Hepatic stellate cell (primary cell): ENCODE measurements at regions not wholly inside any gene's neighbourhood (a gene's known extent, or its start where the extent isn't known, plus 50 kb on each side); places are given as distances from the start of the nearest gene placed in this dataset.
A peak's percentile ranks its signal among the peaks of the same experiment; 100 is the strongest.
"Not testable (repeated sequence)": the region's sequence is repeated elsewhere in the genome, so short reads cannot be mapped to it uniquely, and the experiment has no call there.

Experiments used
- DNase-seq: peaks from one replicate; pipeline ENCODE4 v3.0.0; 2011; ENCODE audit warnings: low spot score

DNA sequence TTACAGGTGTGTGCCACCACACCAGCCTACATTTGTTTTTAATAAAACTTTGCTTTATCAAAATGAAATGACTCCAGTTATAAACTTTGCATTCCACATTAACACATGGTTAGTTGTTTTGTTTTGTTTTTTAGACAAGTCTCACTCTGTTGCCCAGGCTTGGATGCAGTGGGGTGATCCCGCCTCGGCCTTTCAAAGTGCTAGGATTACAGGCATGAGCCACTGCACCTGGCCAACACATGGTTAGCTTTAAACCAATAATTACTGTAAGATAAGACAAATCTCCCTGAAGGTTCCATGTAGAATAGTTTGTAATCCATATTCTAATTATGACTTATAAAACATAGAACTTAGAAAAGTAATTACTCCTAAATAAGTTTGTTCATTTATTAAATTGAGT is 89.8 kb upstream of the MED13 start:
- no peak for DNase-seq

DNA sequence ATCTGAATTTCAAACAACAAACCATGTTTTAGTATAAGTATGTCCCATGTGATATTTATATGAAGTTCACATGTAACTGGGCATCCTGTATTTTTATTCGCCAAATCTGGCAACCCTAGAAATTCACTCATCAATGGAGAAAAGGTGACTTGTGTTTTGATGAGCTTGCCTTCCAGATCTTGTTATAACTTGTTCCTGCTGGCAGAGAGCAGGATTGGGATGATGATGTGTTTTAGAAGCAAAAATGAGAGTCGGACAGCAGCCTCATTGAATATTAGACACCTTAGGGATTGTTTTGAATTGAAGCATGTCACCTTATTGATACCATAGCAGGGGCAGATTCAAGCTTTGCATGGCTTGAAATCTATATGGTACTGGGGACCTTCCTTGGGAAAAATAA is 85.4 kb upstream of the MED13 start:
- no peak for DNase-seq

DNA sequence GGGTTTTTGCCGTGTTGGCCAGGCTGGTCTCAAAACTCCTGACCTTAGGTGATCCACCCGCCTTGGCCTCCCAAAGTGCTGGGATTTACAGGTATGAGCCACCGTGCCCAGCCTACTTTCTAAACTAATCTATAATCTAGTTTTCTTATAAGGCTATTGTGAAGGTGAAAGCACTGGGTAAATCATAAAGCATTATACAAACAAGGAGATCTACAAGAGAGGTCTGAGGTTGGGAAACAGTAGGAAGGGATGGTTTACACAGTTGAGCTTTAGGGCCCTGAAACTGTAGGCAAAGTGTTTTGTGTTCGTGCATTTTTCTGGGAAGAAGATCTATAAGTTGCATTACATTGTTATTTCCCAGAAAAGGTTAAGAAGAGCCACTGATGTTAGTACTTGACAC is 84.9 kb upstream of the MED13 start:
- no peak for DNase-seq

DNA sequence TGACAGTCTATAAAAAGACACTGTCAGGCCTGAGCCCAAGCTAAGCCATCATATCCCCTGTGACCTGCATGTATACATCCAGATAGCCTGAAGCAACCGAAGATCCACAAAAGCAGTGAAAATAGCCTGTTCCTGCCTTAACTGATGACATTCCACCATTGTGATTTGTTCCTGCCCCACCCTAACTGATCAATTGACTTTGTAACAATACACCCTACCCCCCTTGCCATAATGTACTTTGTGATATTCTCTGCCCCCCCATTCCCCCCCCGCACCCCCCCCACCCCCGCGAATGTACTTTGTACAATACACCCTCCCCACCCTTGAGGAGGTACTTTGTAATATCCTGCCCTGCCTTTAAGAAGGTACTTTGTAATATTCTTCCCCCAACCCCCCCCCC is 82.2 kb upstream of the MED13 start:
- no peak for DNase-seq

DNA sequence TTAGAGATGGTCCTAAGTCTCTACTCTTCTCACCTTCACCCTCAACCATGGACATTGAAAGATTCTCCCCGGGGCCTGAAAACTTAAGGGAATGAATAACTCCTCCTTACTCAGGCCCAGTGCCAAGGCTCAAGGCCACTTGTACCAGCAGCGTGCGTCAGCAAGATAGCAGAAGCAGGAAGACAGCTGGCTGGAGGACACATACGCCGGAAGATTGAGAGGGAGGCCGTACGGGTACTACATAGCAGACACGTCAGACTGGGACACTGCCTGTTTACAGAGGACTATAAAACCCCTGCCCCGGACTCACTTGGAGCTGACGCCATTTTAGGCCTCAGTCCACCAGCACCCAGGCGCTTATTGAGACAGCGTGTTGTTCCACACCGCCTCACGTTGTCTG is 75.8 kb upstream of the MED13 start:
- peak; percentile 20 for DNase-seq

DNA sequence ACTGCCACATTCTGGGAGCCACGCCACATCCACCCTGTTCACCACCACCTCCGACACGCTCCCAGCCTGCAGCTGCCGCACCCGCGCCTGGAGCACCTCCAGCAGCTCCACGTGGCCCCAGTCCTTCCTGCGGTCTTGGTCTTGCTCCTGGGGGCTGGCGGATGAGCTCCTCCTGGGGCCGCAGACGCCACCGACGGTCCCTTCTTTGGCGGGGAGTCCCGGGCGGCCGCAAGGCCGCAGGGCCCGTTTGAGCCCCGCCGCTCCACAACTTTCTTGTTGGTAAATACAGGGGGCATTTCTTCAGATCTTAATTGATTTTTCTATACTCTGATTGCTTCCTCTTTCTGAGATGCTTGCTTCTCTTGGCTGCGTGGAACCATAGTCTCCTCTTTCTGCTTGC is 75.3 kb upstream of the MED13 start:
- DNase-seq, result no peak

DNA sequence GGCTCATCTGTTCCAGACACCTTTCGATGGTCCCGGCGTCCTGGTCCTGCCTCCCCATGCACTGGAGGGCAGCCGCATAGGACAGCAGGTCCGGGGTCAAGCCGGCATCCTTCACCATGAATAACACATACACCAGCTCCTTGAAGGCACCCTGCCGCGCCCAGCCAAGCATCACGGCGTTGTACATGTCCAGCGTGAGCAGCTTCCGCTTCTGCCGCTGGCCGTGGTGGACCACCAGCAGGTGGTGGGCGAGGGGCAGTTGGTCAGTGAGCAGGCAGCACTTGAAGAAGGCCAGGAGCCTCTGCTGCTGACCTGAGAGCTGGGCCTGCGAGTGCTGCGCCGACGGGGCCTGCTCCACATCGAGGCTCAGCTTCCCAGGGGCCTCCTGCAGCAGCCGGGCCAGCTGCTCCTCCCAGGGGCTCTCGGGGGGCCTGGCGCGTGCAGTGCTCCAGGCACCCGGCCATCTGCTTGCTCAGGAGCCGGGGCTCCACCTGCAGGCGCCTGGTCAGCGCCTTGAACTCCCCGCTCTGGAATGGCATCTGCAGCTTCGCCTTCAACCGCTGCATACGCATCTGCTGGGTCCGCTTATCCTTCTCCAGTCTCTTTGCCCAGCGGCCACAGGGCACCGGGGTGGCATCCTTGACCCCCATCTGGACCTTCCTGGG is 74.7 kb upstream of the MED13 start:
- not testable (repeated sequence) for DNase-seq

DNA sequence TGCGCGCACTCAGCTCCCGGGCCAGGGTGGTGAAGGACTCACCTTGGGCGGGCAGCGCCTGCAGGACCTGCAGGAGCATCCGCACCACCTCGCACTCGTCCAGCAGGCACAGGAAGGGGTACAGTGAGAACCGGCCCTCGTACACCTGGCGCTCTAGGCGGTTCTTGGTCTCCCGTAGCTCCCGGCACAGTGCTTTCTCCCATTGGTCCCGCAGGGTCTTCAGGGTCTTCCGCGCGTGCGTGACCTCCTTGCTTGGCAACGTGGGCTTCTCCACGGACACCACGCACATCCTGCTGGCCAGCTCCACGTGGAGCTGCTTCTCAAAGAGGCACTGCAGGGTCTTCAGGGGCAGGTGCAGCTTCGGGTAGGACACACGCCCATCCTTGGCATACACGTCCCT is 74.1 kb upstream of the MED13 start:
- DNase-seq, result no peak

DNA sequence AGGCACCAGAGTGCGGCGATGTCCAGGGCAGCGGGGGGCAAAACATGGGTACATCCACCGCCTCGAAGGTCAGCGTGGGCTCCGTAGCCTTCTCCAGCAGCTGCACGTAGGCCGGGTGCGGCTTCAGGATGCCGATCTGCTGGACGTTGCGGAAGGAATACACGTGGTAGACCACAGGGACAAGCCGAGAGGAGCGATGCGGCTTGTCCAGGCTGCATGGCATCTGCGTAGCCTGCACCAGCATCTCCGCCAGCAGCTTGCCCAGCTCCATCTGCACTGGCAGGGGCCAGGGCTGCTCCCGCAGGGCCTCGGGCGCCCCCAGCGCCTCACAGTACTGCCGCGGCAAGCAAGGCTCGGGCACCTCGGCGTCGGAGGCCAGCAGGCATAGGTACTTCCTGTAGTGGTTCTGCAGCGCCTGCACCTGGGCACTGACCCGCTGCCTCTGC is 73.6 kb upstream of the MED13 start:
- not testable (repeated sequence) for DNase-seq

DNA sequence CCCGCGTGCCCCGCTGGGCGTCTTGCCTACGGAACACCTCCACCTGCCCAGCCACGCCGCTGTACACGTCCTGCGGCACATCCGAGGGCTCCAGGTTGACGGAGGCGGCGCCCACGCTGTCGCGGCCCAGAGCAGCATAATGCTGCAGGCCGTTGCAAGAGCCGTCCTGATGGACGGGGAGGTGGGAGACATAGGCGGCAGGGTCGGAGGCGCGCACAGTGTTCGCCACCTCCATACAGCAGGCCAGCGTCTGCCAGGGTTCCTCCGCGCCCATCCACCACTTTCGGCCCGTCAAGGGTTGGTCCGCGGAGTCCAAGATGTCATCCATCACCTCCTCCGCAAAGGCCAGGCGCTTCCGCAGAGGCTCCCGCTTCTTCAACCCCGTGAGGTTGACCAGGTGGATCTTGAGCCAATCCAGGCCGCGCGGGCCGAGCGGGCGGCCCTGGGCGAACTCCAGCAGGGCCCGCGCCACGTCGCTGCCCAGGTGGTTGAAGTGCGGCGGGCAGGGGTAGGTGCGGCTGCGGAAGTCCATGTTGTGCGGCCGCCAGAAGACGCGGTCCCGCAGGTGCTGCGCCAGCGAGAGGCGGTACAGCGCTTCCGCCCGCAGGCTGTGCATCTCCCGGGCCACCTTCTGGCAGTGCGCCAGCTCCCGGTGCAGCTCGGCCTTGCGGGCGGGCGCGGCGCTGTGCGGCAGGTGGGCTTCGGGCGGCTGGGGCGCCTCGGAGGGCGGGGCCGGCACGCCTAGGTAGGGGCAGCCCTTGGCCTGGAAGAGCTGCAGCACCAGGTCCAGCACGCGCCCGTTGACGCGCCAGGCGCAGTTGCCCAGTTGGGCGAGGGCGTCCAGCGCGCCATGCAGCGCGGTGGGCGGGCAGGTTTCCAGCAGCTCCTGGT is 72.9 kb upstream of the MED13 start:
- not testable (repeated sequence) for DNase-seq

DNA sequence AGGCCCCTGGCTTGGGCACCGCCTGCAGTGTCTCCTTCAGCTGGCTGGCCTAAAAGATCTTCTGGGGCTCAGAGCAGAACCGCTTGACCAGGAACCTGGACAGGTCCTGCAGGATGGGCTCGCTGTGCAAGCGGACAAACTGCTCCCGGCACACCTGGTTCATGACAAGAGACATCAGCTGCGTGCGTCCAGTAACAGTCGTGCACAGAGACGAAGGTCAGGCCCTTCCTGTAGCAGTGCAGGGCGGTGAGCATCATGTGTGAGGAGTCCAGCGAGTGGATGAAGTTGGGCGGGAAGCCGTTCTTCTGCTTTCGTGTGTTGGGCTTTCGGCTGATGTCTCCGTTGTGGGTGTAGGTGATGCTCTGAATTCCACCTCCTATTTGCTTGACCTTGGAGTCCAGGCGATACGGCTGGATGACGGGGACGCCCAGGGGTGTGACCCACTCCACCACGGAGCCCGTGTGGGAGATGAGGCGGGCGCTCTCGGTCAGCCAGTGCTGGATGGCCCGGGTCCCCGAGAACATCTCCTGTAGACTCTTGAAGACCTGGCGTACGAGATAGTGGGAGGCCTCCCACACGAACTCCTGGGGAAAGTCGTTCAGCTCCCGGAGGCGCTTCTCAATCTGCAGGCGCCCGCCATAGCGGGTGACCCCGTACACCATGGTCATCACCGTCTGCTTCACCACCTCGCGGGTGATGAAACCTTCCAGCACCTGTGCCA is 72.1 kb upstream of the MED13 start:
- DNase-seq, result not testable (repeated sequence)

DNA sequence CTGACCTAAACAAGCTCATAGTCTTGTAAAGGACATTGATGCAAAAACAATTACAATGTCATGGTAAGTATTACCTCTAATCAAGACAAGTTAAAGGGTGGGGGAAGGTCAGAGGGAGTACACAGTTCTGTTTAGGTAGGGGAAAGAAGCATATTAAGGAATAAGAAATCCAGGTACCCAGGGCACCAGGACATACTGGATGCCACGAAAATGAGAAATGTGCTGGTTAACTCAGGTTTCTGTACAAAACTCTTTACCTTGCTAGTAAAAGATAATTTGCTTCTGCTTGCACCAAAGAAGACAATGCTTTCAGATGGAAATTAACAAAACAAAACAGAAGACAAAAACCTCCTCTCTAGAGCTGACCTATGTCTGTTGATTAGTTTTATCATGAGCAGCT is 70.7 kb upstream of the MED13 start:
- DNase-seq, result no peak

DNA sequence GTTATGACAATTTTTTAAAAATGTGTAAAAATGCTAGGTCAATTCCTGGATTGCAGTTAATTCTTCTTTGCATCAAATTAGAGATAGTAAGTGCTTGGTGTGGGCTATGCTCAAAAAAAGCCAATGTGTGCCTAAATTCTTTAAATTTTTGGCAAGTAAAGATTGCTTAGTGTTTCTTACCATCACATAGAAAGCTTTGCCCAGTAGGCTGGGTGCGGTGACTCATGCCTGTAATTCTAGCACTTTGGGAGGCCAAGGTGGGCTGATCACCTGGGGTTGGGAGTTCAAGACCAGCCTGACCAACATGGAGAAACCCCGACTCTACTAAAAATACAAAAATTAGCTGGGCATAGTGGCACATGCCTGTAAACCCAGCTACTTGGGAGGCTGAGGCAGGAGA is 70.0 kb upstream of the MED13 start:
- DNase-seq, result not testable (repeated sequence)

DNA sequence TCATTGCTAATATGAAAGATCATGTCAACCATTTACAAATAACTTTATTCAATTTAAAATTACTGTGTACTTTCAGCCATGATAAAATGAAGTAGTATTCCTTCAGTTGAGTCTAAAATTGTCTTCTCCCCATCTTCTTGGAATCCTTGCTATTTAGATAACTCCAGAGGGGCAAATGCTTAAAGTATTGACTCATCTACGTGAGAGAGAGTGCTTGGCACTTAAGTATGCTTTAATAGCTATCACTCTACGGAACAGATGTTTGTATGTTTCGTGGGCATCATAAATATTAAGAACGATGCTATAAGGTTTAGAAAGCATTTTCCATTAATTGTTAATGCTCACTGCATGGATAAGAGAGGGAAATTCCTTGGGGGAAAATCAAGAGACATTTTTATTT is 69.3 kb upstream of the MED13 start:
- no peak for DNase-seq

DNA sequence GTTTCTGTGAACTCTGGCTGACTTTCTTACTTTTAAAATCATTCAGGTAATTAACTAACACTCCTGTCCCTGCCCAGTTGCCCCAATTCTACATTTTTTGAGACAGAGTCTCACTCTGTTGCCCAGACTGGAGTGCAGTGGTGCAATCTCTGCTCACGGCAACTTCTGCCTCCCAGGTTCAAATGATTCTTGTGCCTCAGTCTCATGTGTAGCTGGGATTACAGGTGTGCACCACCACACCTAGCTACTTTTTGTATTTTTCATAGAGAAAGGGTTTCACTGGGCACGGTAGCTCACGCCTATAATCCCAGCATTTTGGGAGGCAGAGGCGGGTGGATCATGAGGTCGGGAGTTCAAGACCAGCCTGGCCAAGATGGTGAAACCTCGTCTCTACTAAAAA is 66.2 kb upstream of the MED13 start:
- DNase-seq, result not testable (repeated sequence)

DNA sequence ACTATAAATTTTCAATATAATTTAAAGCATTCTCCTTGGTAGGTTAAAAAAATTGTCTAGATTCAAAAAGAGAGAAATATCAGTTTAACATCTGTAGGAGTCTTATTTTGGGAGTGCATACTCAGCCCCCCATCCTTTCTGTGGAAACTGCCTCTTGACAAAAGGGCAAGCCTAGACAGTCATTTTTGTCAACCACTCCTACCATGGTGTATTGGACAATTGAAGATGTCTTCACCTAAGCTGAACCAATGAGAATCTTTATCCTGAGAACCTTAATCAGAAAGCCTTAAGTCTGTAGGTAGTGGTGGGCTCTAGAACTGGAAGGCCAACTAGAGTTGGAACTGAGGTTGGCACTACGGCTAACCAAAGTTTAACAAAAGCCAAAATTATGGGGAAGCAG is 65.7 kb upstream of the MED13 start:
- DNase-seq, result no peak

DNA sequence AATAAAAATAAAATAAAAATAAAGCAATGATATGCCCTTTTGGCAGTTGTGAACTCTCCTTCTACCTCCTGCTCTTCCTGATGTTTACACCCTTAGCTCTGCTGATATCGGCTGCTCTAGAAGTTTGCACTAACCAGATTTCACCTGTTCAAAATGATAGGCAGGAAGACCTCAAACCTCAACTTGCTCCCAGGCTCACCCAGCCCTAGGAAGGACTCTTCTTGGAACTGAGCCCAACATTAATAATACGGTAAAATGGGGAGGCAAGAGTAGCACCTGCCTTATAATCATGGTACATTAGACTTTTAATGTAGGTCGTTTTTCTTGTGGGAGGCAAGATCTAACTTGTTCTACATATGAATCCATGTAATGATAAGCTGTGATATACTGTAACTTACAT is 61.2 kb upstream of the MED13 start:
- DNase-seq, result no peak

DNA sequence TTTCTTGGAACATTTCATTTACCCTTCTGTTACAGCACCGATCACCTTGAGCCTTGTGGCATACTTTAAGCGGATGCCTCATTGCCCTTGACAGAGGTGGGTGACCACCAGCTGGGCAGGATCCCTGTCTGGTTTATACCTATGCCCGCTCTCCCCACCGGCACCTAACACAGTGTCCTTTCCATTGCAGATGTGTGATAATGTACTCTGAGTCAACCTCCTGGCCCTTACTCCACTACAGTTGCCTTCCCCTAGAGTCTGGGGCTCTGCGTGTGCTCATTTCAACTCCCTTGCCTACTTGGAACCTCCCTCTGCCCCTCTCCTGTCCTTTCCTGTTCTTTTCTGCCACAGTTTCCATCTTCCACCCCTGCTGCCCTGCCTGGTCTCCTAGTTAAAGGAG is 60.2 kb upstream of the MED13 start:
- no peak for DNase-seq

DNA sequence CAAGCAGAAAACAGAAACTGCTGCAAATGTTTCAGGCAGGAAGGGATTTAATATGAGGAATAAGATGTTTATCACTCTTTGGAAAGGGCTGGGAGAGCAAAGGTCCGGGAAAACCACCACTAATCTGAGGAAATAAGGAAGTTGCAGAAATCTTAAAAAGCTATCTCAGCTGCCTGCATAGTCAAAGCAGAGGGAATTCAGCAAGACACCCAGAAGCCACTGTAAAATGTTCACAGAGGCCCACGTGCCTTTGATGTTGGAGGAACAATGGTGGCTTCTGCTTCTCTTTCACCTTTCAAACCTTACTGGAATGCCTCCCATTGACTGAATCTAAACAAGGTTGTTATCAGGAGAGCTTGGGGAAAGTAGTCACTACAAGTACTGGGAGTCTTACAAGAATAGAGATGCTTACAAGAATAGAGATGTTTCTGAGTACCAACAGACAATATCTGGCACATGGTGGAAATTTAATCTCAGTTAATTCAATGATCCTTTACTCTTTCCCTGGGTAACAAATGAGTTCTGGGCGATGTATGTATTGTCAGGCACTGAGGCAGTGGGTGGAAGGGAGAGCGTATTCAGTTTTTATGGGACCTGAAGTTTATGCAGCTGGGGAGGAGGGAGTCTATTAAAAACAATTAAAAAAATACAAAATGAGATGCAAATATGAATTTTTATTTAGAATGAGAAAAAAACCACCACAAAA is 56.1 kb upstream of the MED13 start:
- no peak for DNase-seq

DNA sequence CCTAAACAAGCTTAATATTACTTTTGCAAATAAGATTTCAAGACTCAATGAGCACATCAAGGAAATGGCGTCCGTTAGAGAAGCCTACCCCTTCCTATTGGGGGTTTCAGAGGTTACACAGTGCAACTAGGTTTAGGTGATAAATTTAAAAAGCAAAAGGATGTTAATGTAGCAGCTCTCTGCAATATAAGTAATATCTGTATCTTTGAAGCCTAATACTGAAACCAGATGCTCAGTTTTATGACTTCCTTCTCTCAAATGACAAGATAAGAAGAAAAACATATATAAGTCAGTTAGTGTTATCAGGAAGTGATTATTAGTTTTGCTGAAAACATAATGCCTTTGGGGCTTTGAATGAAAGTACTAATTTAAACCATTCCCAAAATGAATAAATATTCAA is 54.3 kb upstream of the MED13 start:
- no peak for DNase-seq
